Right atrium auricular region (tissue), 2 donors: ENCODE measurements at regions not wholly inside any gene's neighbourhood (a gene's known extent, or its start where the extent isn't known, plus 50 kb on each side); places are given as distances from the start of the nearest gene placed in this dataset.

ENCODE experiments used
- DNase-seq: peaks from one replicate; pipeline ENCODE4 v3.0.0-alpha.2; 2019; ENCODE audit warnings: low spot score
- H3K27ac ChIP-seq, 2 donors: fragments of 200-600 bp; sonication (generic); 1 replicate in 1 of 2; 2 replicates in 1 of 2; pipeline ENCODE4 v1.5.1; 2016 to 2019
- H3K27me3 ChIP-seq, 2 donors: fragments of 200-600 bp; sonication (generic); one replicate each; pipeline versions ENCODE4 v1.5.1 to v1.6.0; 2017 to 2019
- H3K36me3 ChIP-seq: fragments of 200-600 bp; sonication (generic); one replicate; pipeline ENCODE4 v1.5.1; 2016
- H3K4me1 ChIP-seq, 2 donors: fragments of 200-600 bp; sonication (generic); one replicate each; pipeline versions ENCODE4 v1.5.1 to v1.6.0; 2017 to 2019
- H3K4me3 ChIP-seq, 2 donors: fragments of 200-600 bp; sonication (generic); 1 replicate in 1 of 2; 2 replicates in 1 of 2; pipeline ENCODE4 v1.5.1; 2017 to 2019; ENCODE audit warnings: mild to moderate bottlenecking in 1 of 2, moderate library complexity in 1 of 2
- H3K9me3 ChIP-seq, 2 donors: fragments of 200-600 bp; sonication (generic); one replicate each; pipeline ENCODE4 v1.5.1; 2019
- TF ChIP-seq, protein P1 (sequence below), 2 donors: fragments of 200-600 bp; sonication (generic); IDR thresholded peaks; one replicate each; pipeline ENCODE4 v1.5.1; 2019; ENCODE audit warnings: antibody characterized with exemption in 2 of 2

DNA sequence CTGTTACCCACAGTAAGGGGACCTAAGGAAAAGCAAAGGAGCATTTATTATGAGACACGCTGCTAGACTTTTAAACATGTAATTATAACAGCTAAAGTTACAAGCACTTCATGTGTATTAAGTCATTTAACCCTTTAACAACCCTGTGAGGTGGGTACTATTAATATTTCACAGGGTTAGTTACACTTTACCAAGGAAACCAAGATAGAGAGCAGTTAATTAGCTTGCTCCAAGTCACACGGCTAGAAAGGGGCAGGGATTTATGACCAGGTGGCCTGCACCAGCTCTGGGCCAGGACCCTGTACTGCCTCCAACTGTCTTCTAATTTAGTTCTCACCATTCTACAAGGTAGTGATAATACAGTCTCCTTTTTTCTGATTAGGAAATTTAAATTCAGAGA is 74.9 kb downstream of the RPL27A start:
- DNase-seq = no peak
- Histone ChIP-seq H3K4me3 (no peak overlapping the region), H3K27ac (peak overlapping the region; percentile 72 to 89), H3K27me3 (no peaks in the 10 kb centered on the region), H3K36me3 (no peaks in the 10 kb centered on the region), H3K4me1 (peaks cover 0 to 69% of the 10 kb centered on the region in 2 donors), H3K9me3 (peaks cover 0 to 11% of the 10 kb centered on the region in 2 donors)
- TF ChIP-seq, protein P1, sequence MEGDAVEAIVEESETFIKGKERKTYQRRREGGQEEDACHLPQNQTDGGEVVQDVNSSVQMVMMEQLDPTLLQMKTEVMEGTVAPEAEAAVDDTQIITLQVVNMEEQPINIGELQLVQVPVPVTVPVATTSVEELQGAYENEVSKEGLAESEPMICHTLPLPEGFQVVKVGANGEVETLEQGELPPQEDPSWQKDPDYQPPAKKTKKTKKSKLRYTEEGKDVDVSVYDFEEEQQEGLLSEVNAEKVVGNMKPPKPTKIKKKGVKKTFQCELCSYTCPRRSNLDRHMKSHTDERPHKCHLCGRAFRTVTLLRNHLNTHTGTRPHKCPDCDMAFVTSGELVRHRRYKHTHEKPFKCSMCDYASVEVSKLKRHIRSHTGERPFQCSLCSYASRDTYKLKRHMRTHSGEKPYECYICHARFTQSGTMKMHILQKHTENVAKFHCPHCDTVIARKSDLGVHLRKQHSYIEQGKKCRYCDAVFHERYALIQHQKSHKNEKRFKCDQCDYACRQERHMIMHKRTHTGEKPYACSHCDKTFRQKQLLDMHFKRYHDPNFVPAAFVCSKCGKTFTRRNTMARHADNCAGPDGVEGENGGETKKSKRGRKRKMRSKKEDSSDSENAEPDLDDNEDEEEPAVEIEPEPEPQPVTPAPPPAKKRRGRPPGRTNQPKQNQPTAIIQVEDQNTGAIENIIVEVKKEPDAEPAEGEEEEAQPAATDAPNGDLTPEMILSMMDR (IDR thresholded peaks at IDR 0.05) = no peak

DNA sequence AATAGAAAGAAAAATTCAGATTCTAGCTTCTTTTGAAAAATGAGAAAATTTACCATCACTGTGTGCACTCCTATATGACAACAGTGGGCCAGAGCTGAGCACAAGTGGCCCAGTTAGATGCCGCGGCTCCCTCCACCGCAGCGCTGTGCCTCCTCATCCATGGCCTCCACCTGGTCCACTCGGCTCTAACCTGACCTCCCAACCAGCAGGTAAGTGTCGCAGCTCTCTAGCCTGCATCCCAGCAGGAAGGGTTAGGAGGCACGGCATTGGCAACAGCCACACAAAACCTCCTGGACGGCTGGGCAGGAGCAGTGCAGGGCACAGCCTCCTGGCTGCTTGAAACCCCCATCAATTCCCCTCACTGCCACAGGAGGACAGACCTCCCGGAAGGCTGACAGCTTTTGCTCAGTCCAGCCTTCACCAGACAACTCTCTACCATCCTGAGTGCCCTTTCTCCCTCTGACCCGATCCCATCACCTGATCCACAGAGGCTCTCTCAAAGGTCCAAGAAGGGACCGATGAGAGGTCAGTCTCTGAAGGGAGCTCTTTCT is 76.1 kb downstream of the RPL27A start:
- Histone ChIP-seq H3K4me1 (peaks cover 0 to 69% of the 10 kb centered on the region in 2 donors), H3K9me3 (no peaks in the 10 kb centered on the region), H3K27ac (peak overlapping the region; percentile 47 to 89), H3K4me3 (no peak overlapping the region), H3K36me3 (no peaks in the 10 kb centered on the region), H3K27me3 (no peaks in the 10 kb centered on the region)
- TF ChIP-seq, protein P1 (IDR thresholded peaks at IDR 0.05) = no peak
- no peak for DNase-seq

- DNase-seq = no peak
- Histone ChIP-seq H3K27me3 (no peaks in the 10 kb centered on the region), H3K4me1 (peaks cover 0 to 69% of the 10 kb centered on the region in 2 donors), H3K36me3 (no peaks in the 10 kb centered on the region), H3K9me3 (no peaks in the 10 kb centered on the region), H3K27ac (peak overlapping the region; percentile 47 to 89), H3K4me3 (no peak overlapping the region)
- TF ChIP-seq, protein P1 (IDR thresholded peaks at IDR 0.05) = no peak
These were observed 77.0 kb downstream of the RPL27A start for GRCh38 chr11:8759634-8760033.

- peak overlapping the region; percentile 47 to 89 for H3K27ac ChIP-seq
- TF ChIP-seq, protein P1 (IDR thresholded peaks at IDR 0.05) = no peak
These were observed 78.3 kb downstream of the RPL27A start for GRCh38 chr11:8760896-8761295.

DNA sequence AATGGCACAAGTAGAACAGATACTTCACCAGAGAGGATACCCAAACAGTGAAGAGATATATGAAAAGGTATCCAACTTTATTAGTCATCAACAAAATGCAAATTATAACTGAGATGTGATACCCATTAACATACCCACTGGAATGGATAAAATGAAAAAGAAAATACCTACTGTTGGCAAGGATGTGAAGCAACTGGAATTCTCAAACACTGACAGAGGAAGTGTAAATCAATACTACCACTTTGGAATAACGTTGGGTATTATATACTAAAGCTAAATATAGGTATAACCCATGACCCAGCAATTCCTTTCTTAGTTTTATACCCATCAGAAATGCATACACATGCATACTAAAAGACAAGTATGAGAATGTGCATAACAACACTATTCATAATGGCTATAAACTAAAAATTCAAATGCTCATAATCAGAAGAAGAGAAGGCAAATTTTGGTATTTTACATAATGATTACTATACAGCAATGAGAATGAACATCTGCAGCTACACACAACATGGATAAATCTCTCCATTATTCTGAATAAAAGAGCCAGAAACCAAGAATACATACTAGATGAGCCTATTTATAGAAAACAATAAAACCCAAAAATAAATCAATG is 80.6 kb downstream of the RPL27A start:
- TF ChIP-seq, protein P1 (IDR thresholded peaks at IDR 0.05) = no peak
- no peaks in the 10 kb centered on the region for H3K36me3 ChIP-seq
- H3K27me3 ChIP-seq = no peaks in the 10 kb centered on the region
- H3K4me1 ChIP-seq = peaks cover 0 to 75% of the 10 kb centered on the region in 2 donors
- no peak overlapping the region for H3K4me3 ChIP-seq
- H3K9me3 ChIP-seq = no peaks in the 10 kb centered on the region
- H3K27ac ChIP-seq = peak overlapping the region in 1 of 2 donors; percentile 88
- no peak for DNase-seq

More at GRCh38 chr11:8760896-8761295, 78.3 kb downstream of the RPL27A start:
- Histone ChIP-seq H3K27me3 (no peaks in the 10 kb centered on the region), H3K4me1 (peaks cover 0 to 75% of the 10 kb centered on the region in 2 donors), H3K36me3 (no peaks in the 10 kb centered on the region), H3K4me3 (no peak overlapping the region), H3K9me3 (no peaks in the 10 kb centered on the region)
- DNase-seq = no peak
